Activated CD4-positive, alpha-beta T cell treated with anti-CD3 and anti-CD28 coated beads for 24 hours (primary cell): ENCODE measurements at regions not wholly inside any gene's neighbourhood (a gene's known extent, or its start where the extent isn't known, plus 50 kb on each side); places are given as distances from the start of the nearest gene placed in this dataset.
A peak's percentile ranks its signal among the peaks of the same experiment; 100 is the strongest.

ENCODE experiments used
- DNase-seq, 2 donors: peaks; one replicate each; pipeline ENCODE4 v3.0.0-alpha.2; 2020; ENCODE audit warnings: low read depth in 2 of 2

- no peak for DNase-seq
Measured at GRCh38 chr18:46265196-46266156, 161.3 kb downstream of the HAUS1 start.

- no peak for DNase-seq
Measured at GRCh38 chr18:46266473-46266872, 162.3 kb downstream of the HAUS1 start.

- DNase-seq, result no peak
Measured at GRCh38 chr18:46268671-46269070, 164.5 kb downstream of the HAUS1 start.

GRCh38 chr18:46269275-46269674 is 165.1 kb downstream of the HAUS1 start:
- no peak for DNase-seq

GRCh38 chr18:46271488-46271887 is 167.3 kb downstream of the HAUS1 start:
- DNase-seq, result no peak

- no peak for DNase-seq
Measured at GRCh38 chr18:46273861-46274260, 169.7 kb downstream of the HAUS1 start.

GRCh38 chr18:46274266-46274665 is 170.1 kb downstream of the HAUS1 start:
- no peak for DNase-seq

- no peak for DNase-seq
Measured at GRCh38 chr18:46275370-46275769, 171.2 kb downstream of the HAUS1 start.

- DNase-seq, result no peak
Measured at GRCh38 chr18:46276748-46277147, 172.6 kb downstream of the HAUS1 start.

- no peak for DNase-seq
Measured at GRCh38 chr18:46278481-46279465, 174.6 kb downstream of the HAUS1 start.

- DNase-seq, result no peak
Measured at GRCh38 chr18:46279673-46280072, 175.5 kb downstream of the HAUS1 start.

- peak; percentile 33 to 48 for DNase-seq
Measured at GRCh38 chr18:46281185-46282176, 177.3 kb downstream of the HAUS1 start.

GRCh38 chr18:46282177-46282570 is 178.0 kb downstream of the HAUS1 start:
- DNase-seq, result no peak

GRCh38 chr18:46282646-46283045 is 178.5 kb downstream of the HAUS1 start:
- no peak for DNase-seq

- DNase-seq, result no peak
Measured at GRCh38 chr18:46283268-46283667, 179.1 kb downstream of the HAUS1 start.

- no peak for DNase-seq
Measured at GRCh38 chr18:46283895-46284295, 179.7 kb downstream of the HAUS1 start.

GRCh38 chr18:46289463-46289862 is 185.3 kb downstream of the HAUS1 start:
- no peak for DNase-seq

- DNase-seq, result no peak
Measured at GRCh38 chr18:46289931-46290330, 185.7 kb downstream of the HAUS1 start.

- DNase-seq, result no peak
Measured at GRCh38 chr18:46290440-46291020, 186.3 kb downstream of the HAUS1 start.

- DNase-seq, result no peak
Measured at GRCh38 chr18:46291149-46291548, 187.0 kb downstream of the HAUS1 start.

- DNase-seq, result no peak
Measured at GRCh38 chr18:46293742-46294181, 189.6 kb downstream of the HAUS1 start.
